Loucy (cell line): ENCODE measurements at regions not wholly inside any gene's neighbourhood (a gene's known extent, or its start where the extent isn't known, plus 50 kb on each side); places are given as distances from the start of the nearest gene placed in this dataset.

ENCODE experiments used
- CTCF ChIP-seq: fragments of 200-600 bp; sonication (generic); conservative IDR thresholded peaks from 2 replicates; pipeline ENCODE4 v1.5.1; 2014; ENCODE audit warnings: mild to moderate bottlenecking, antibody characterized with exemption, low read length
- EZH2phosphoT487 ChIP-seq: fragments of 200-600 bp; IDR thresholded peaks from 2 replicates; pipeline ENCODE4 v1.6.1; 2018; ENCODE audit warnings: antibody characterized with exemption, mild to moderate bottlenecking, moderate library complexity, borderline replicate concordance

GRCh38 chr2:31688282-31688681 lies 107.5 kb upstream of the SRD5A2 start:
- peak; percentile 65 for TF ChIP-seq CTCF
- TF ChIP-seq EZH2phosphoT487 = no peak
